GM19238 (cell line): ENCODE measurements at regions not wholly inside any gene's neighbourhood (a gene's known extent, or its start where the extent isn't known, plus 50 kb on each side); places are given as distances from the start of the nearest gene placed in this dataset.

Experiments used
- DNase-seq: peaks from one replicate; pipeline ENCODE4 v3.0.0; 2011; ENCODE audit warnings: low spot score; ENCODE audit not compliant: insufficient read length

GRCh38 chr11:8323161-8323935, 59.7 kb upstream of the LMO1 start:
- DNase-seq, result no peak

GRCh38 chr11:8321876-8322275, 58.2 kb upstream of the LMO1 start:
- no peak for DNase-seq

GRCh38 chr11:8320076-8320475, 56.4 kb upstream of the LMO1 start:
- DNase-seq, result no peak

- DNase-seq, result no peak
Observed at GRCh38 chr11:8318536-8318935, 54.9 kb upstream of the LMO1 start.

GRCh38 chr11:8317159-8317558, 53.5 kb upstream of the LMO1 start:
- no peak for DNase-seq

- no peak for DNase-seq
Observed at GRCh38 chr11:8315954-8316353, 52.3 kb upstream of the LMO1 start.

- DNase-seq, result no peak
Observed at GRCh38 chr11:8315463-8315862, 51.8 kb upstream of the LMO1 start.

GRCh38 chr11:8314916-8315315, 51.2 kb upstream of the LMO1 start:
- DNase-seq, result no peak

GRCh38 chr11:8313504-8314090, 49.9 kb upstream of the LMO1 start:
- no peak for DNase-seq
